ENCODE measurements at regions not wholly inside any gene's neighbourhood (a gene's known extent, or its start where the extent isn't known, plus 50 kb on each side); places are given as distances from the start of the nearest gene placed in this dataset.

GRCh38 chr12:73374360-73374759 lies 1102.2 kb downstream of the TRHDE start:
- H3K4me3 ChIP-seq (ENCODE audit: low read depth in 1 of 3, low read length in 3 of 3): no peak overlapping the region
- no peaks in the 10 kb centered on the region for H3K4me1 ChIP-seq (ENCODE audit: control insufficient read depth in 4 of 4, insufficient read depth in 4 of 4, low read length in 3 of 4)
- H3K9me3 ChIP-seq (ENCODE audit: control insufficient read depth in 4 of 4, low read length in 3 of 4): no peaks in the 10 kb centered on the region
- TF ChIP-seq TAF1 (conservative IDR thresholded peaks at IDR 0.05) (no peak), RAD21 (IDR thresholded peaks at IDR 0.05) (no peak), GABPA (IDR thresholded peaks at IDR 0.05 in 1 of 2, conservative IDR thresholded peaks at IDR 0.05 in 1 of 2) (no peak), FOXA1 (IDR thresholded peaks at IDR 0.05) (no peak), ATF3 (IDR thresholded peaks at IDR 0.05) (no peak), RXRA (IDR thresholded peaks at IDR 0.05) (no peak), HNF4A (conservative IDR thresholded peaks at IDR 0.05) (no peak), FOXA2 (IDR thresholded peaks at IDR 0.05) (no peak)
- H3K9ac ChIP-seq (ENCODE audit: low read depth in 1 of 2, low read length in 2 of 2): no peak overlapping the region
- H3K36me3 ChIP-seq (ENCODE audit: control insufficient read depth in 4 of 4, insufficient read depth in 3 of 4, low read depth in 1 of 4, low read length in 3 of 4): no peaks in the 10 kb centered on the region
- no peak for DNase-seq (ENCODE audit: low spot score)
- no peaks in the 10 kb centered on the region for H3K27me3 ChIP-seq (ENCODE audit: control insufficient read depth in 4 of 4, insufficient read depth in 4 of 4, low read length in 3 of 4)
- H3K27ac ChIP-seq (ENCODE audit: low read depth in 1 of 2, low read length in 2 of 2): no peak overlapping the region

GRCh38 chr12:73383584-73384222 lies 1111.5 kb downstream of the TRHDE start:
- TF ChIP-seq NR2F2 (IDR thresholded peaks at IDR 0.05): peak; percentile 45
- no peak for TF ChIP-seq GABPA (IDR thresholded peaks at IDR 0.05 in 1 of 2, conservative IDR thresholded peaks at IDR 0.05 in 1 of 2)
- TF ChIP-seq JUND (IDR thresholded peaks at IDR 0.05): peak; percentile 52 to 90
- peak; percentile 71 for TF ChIP-seq ZBTB33 (IDR thresholded peaks at IDR 0.05)
- TF ChIP-seq ATF3 (IDR thresholded peaks at IDR 0.05): peak; percentile 32
- TF ChIP-seq YY1 (IDR thresholded peaks at IDR 0.05): no peak
- TF ChIP-seq REST (IDR thresholded peaks at IDR 0.05): peak; percentile 26
- no peak for TF ChIP-seq TAF1 (conservative IDR thresholded peaks at IDR 0.05)
- peak; percentile 86 to 87 for TF ChIP-seq HNF4A (conservative IDR thresholded peaks at IDR 0.05)
- TF ChIP-seq FOXA2 (IDR thresholded peaks at IDR 0.05): peak; percentile 97
- peak; percentile 55 for TF ChIP-seq HNF4G (IDR thresholded peaks at IDR 0.05)
- TF ChIP-seq RAD21 (IDR thresholded peaks at IDR 0.05): peak; percentile 62
- peak; percentile 44 for TF ChIP-seq MAX (IDR thresholded peaks at IDR 0.05)
- TF ChIP-seq RXRA (IDR thresholded peaks at IDR 0.05): peak; percentile 95
- peak; percentile 89 for TF ChIP-seq SP1 (IDR thresholded peaks at IDR 0.05)
- no peak for TF ChIP-seq CTCF (IDR thresholded peaks at IDR 0.05; ENCODE audit: low read depth, low read length, missing input control)
- peak in 1 of 2 donors; percentile 34 for TF ChIP-seq EGR1 (IDR thresholded peaks at IDR 0.05; ENCODE audit: low read depth in 2 of 2)
- TF ChIP-seq FOXA1 (IDR thresholded peaks at IDR 0.05): peak; percentile 97
- H3K27me3 ChIP-seq (ENCODE audit: control insufficient read depth in 4 of 4, insufficient read depth in 4 of 4, low read length in 3 of 4): no peaks in the 10 kb centered on the region
- H3K4me1 ChIP-seq (ENCODE audit: control insufficient read depth in 4 of 4, insufficient read depth in 4 of 4, low read length in 3 of 4): peaks cover 0 to 24% (median 19%) of the 10 kb centered on the region in 4 donors
- H3K4me3 ChIP-seq (ENCODE audit: low read depth in 1 of 3, low read length in 3 of 3): no peak overlapping the region
- H3K36me3 ChIP-seq (ENCODE audit: control insufficient read depth in 4 of 4, insufficient read depth in 3 of 4, low read depth in 1 of 4, low read length in 3 of 4): no peaks in the 10 kb centered on the region
- DNase-seq (ENCODE audit: low spot score): no peak
- H3K9ac ChIP-seq (ENCODE audit: low read depth in 1 of 2, low read length in 2 of 2): peak overlapping the region in 1 of 2 donors; percentile 20
- H3K27ac ChIP-seq (ENCODE audit: low read depth in 1 of 2, low read length in 2 of 2): no peak overlapping the region
- no peaks in the 10 kb centered on the region for H3K9me3 ChIP-seq (ENCODE audit: control insufficient read depth in 4 of 4, low read length in 3 of 4)
